ENCODE measurements at regions not wholly inside any gene's neighbourhood (a gene's known extent, or its start where the extent isn't known, plus 50 kb on each side); places are given as distances from the start of the nearest gene placed in this dataset.

DNA sequence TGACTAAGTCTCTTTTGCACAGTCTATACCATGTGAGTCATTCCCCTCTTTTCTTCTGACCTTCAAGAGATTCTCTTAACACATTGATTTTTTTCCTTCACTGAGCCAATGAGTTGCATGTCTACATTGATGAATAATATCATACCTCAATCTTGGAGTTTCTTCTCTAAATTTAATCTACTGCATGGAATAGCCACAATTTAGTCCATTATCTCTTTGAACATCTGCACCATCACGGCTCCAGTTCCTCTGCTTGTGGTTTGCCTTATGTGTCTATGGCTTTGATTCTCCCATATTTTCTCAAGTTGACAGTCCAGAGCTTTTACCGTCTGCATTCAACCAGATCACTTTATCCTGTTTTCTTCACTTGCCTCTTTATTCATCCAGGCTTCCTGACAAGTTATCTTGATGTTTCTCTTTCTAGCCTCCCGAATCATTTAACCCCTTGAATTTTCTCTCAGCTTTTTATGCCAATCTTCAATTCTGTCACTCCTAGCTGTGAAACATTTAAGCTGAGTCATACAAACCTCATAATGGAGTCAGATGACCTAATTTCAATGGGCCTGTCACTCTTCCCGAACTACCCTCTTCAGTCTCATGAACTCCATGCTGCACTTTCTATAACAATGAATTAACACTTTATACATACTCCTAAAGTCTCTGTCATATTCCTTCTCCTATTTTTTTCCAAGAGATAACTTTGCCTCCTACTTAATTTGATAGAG, 222.3 kb downstream of the CPE start:
- TF ChIP-seq POLR2AphosphoS5 (IDR thresholded peaks at IDR 0.05; ENCODE audit: low read depth, low read length) (no peak), FOXP2 (optimal IDR thresholded peaks at IDR 0.05; ENCODE audit: borderline replicate concordance, extremely low read depth, extremely low read length, insufficient read depth) (no peak), TAF1 (IDR thresholded peaks at IDR 0.05; ENCODE audit: borderline replicate concordance, insufficient read depth, low read length) (no peak), SIN3A (IDR thresholded peaks at IDR 0.05; ENCODE audit: borderline replicate concordance, insufficient read depth, low read length) (no peak), REST (IDR thresholded peaks at IDR 0.05; ENCODE audit: insufficient read depth in 1 of 2, low read depth in 2 of 2, low read length in 2 of 2) (no peak)

Data from PFSK-1 (cell line).